Suprapubic skin (tissue), 4 donors: ENCODE measurements at regions not wholly inside any gene's neighbourhood (a gene's known extent, or its start where the extent isn't known, plus 50 kb on each side); places are given as distances from the start of the nearest gene placed in this dataset.

ENCODE experiments used
- DNase-seq, 2 donors: peaks; one replicate each; pipeline ENCODE4 v3.0.0-alpha.2; 2019; ENCODE audit warnings: low spot score in 2 of 2
- H3K27ac ChIP-seq: fragments of 200-600 bp; sonication (generic); one replicate; pipeline ENCODE4 v1.5.1; 2019
- H3K27me3 ChIP-seq: fragments of 200-600 bp; sonication (generic); one replicate; pipeline ENCODE4 v1.5.1; 2019
- H3K36me3 ChIP-seq: fragments of 200-600 bp; sonication (generic); one replicate; pipeline ENCODE4 v1.5.1; 2019
- H3K4me1 ChIP-seq: fragments of 200-600 bp; sonication (generic); one replicate; pipeline ENCODE4 v1.5.1; 2019
- H3K4me3 ChIP-seq: fragments of 200-600 bp; sonication (generic); one replicate; pipeline ENCODE4 v1.5.1; 2019; ENCODE audit warnings: mild to moderate bottlenecking
- H3K9me3 ChIP-seq: fragments of 200-600 bp; sonication (generic); one replicate; pipeline ENCODE4 v1.5.1; 2019
- CTCF ChIP-seq, 2 donors: fragments of 200-600 bp in 1 of 2; fragments of 450-650 bp in 1 of 2; sonication (generic) in 1 of 2; IDR thresholded peaks; one replicate each; pipeline ENCODE4 v1.5.1; 2016 to 2019; ENCODE audit warnings: antibody characterized with exemption in 2 of 2, mild to moderate bottlenecking in 1 of 2, moderate library complexity in 1 of 2
- EP300 ChIP-seq: sonication (generic); formaldehyde crosslinking; IDR thresholded peaks from one replicate; pipeline ENCODE4 v1.6.1; 2017; ENCODE audit warnings: antibody characterized with exemption
- POLR2A ChIP-seq, 2 donors: fragments of 450-650 bp; IDR thresholded peaks; one replicate each; pipeline ENCODE4 v1.6.1; 2017; ENCODE audit warnings: antibody characterized with exemption in 2 of 2, mild to moderate bottlenecking in 2 of 2, moderate library complexity in 2 of 2
- POLR2AphosphoS5 ChIP-seq, 3 donors: sonication (generic); formaldehyde crosslinking; IDR thresholded peaks; one replicate each; pipeline ENCODE4 v1.6.1; 2017; ENCODE audit warnings: antibody characterized with exemption in 3 of 3
- WGBS: methylation state at CpG from one replicate; pipeline ENCODE4 v1.1.5; 2018; 5-methylcytosine and 5-hydroxymethylcytosine counted together

DNA sequence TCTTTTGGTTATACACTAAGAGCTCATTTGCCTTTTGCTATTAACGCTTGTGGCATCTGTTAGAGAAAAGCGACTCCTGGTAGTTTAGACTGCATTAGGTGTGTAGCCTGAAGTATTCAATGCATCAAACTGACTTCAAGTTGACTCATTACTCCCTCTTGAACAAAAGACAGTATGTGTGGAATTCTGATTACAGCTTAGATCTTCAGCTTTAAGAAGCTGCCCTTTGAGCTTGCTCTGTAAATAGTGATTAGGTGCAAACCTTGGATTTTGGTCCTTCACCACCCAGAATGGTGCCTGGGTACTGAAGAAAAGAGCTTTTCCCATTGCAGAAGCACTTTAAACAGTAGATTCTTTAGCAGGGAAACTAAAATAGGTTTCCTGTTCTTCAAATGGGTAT lies 62.1 kb downstream of the FAT3 start:
- Histone ChIP-seq H3K4me3 (no peak overlapping the region), H3K9me3 (no peaks in the 10 kb centered on the region), H3K27ac (no peak overlapping the region), H3K27me3 (no peaks in the 10 kb centered on the region), H3K4me1 (no peaks in the 10 kb centered on the region), H3K36me3 (no peaks in the 10 kb centered on the region)
- WGBS: 92% methylated on average over 2 of the region's 2 CpGs
- DNase-seq: no peak
- TF ChIP-seq EP300 (no peak), POLR2AphosphoS5 (IDR thresholded peaks at IDR 0.05) (no peak), CTCF (IDR thresholded peaks at IDR 0.05) (no peak), POLR2A (IDR thresholded peaks at IDR 0.05) (no peak)

GRCh38 chr11:92295175-92296137 lies 70.8 kb downstream of the FAT3 start:
- no peak for DNase-seq
- WGBS: 65% methylated on average over 8 of the region's 8 CpGs
- Histone ChIP-seq H3K27ac (no peak overlapping the region), H3K36me3 (no peaks in the 10 kb centered on the region), H3K4me3 (no peak overlapping the region), H3K4me1 (no peaks in the 10 kb centered on the region), H3K27me3 (no peaks in the 10 kb centered on the region), H3K9me3 (no peaks in the 10 kb centered on the region)
- TF ChIP-seq POLR2A (IDR thresholded peaks at IDR 0.05) (no peak), EP300 (no peak), POLR2AphosphoS5 (IDR thresholded peaks at IDR 0.05) (no peak), CTCF (IDR thresholded peaks at IDR 0.05) (no peak)

GRCh38 chr11:92296138-92296515 lies 71.5 kb downstream of the FAT3 start:
- Histone ChIP-seq H3K27me3 (no peaks in the 10 kb centered on the region), H3K27ac (no peak overlapping the region)
- 73% methylated on average over 3 of the region's 3 CpGs for WGBS

DNA sequence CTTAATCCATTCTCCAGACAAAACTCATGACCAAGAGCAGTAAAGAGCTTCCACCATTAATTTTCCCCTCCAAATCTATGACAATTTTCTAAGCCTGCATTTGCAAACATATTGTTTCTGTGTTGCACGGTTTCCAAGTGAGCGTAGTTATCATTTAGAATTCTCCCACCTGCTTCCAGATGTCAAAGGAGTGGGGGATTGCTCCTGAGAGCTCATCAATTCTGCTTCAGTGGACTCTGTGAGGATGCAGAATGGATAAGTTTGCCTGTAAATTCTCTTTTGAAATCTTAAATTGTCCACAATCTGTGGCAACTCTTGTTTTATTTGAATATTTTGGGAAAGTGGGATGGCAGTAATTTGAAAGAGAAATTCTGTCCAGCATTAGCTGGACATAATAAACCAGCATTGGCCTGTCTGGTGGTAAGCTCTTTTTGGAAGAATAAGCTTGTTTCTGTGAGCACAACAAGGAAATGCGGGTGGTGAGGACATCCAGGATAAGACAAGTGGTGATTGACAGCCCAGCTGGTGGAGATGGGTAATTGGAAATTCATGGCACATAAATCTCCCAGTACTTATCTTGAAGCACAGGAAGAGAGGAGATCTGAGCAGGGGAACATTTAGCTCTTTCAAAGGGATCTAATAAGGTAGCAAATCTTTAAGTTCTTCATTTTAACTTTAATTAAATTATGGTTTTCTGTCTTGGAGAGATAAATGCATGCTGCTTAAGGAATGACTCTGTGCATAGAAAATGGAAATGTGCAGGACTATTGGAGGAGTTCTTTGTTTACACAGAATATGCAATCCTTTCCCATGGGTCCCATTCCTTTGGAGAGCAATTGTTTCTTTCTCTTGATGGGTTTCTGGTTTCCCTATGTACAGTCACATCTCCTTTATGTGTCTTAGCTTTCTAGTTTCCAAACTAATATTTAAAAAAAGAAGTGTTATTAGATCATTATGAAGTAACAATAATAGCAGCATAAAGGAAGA lies 73.2 kb downstream of the FAT3 start:
- no peak overlapping the region for H3K27ac ChIP-seq
- TF ChIP-seq POLR2A (IDR thresholded peaks at IDR 0.05) (no peak), POLR2AphosphoS5 (IDR thresholded peaks at IDR 0.05) (no peak), CTCF (IDR thresholded peaks at IDR 0.05) (no peak), EP300 (no peak)
- 67% methylated on average over 3 of the region's 3 CpGs for WGBS
- no peaks in the 10 kb centered on the region for H3K27me3 ChIP-seq
- H3K36me3 ChIP-seq: no peaks in the 10 kb centered on the region
- H3K4me1 ChIP-seq: no peaks in the 10 kb centered on the region
- no peak for DNase-seq
- no peaks in the 10 kb centered on the region for H3K9me3 ChIP-seq
- no peak overlapping the region for H3K4me3 ChIP-seq

More at GRCh38 chr11:92296138-92296515, 71.5 kb downstream of the FAT3 start:
- Histone ChIP-seq H3K36me3 (no peaks in the 10 kb centered on the region), H3K9me3 (no peaks in the 10 kb centered on the region), H3K4me3 (no peak overlapping the region), H3K4me1 (no peaks in the 10 kb centered on the region)
- no peak for TF ChIP-seq EP300
- no peak for TF ChIP-seq POLR2A (IDR thresholded peaks at IDR 0.05)
- no peak for TF ChIP-seq CTCF (IDR thresholded peaks at IDR 0.05)
- no peak for TF ChIP-seq POLR2AphosphoS5 (IDR thresholded peaks at IDR 0.05)
- DNase-seq: no peak

GRCh38 chr11:92300876-92301275 lies 76.3 kb downstream of the FAT3 start:
- 84% methylated on average over 2 of the region's 2 CpGs for WGBS
- Histone ChIP-seq H3K4me1 (no peaks in the 10 kb centered on the region), H3K9me3 (no peaks in the 10 kb centered on the region), H3K36me3 (no peaks in the 10 kb centered on the region), H3K4me3 (no peak overlapping the region), H3K27me3 (no peaks in the 10 kb centered on the region), H3K27ac (no peak overlapping the region)
- TF ChIP-seq POLR2A (IDR thresholded peaks at IDR 0.05) (no peak), CTCF (IDR thresholded peaks at IDR 0.05) (no peak), EP300 (no peak), POLR2AphosphoS5 (IDR thresholded peaks at IDR 0.05) (no peak)
- DNase-seq: no peak
